ENCODE measurements at regions not wholly inside any gene's neighbourhood (a gene's known extent, or its start where the extent isn't known, plus 50 kb on each side); places are given as distances from the start of the nearest gene placed in this dataset.

GRCh38 chr1:83083589-83084224 is 915.2 kb downstream of the TTLL7 start:
- TF ChIP-seq, protein P1, sequence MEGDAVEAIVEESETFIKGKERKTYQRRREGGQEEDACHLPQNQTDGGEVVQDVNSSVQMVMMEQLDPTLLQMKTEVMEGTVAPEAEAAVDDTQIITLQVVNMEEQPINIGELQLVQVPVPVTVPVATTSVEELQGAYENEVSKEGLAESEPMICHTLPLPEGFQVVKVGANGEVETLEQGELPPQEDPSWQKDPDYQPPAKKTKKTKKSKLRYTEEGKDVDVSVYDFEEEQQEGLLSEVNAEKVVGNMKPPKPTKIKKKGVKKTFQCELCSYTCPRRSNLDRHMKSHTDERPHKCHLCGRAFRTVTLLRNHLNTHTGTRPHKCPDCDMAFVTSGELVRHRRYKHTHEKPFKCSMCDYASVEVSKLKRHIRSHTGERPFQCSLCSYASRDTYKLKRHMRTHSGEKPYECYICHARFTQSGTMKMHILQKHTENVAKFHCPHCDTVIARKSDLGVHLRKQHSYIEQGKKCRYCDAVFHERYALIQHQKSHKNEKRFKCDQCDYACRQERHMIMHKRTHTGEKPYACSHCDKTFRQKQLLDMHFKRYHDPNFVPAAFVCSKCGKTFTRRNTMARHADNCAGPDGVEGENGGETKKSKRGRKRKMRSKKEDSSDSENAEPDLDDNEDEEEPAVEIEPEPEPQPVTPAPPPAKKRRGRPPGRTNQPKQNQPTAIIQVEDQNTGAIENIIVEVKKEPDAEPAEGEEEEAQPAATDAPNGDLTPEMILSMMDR (IDR thresholded peaks at IDR 0.05; ENCODE audit: low read depth, low read length, missing control alignments), result no peak
- no peak for DNase-seq (ENCODE audit: low read depth)

DNA sequence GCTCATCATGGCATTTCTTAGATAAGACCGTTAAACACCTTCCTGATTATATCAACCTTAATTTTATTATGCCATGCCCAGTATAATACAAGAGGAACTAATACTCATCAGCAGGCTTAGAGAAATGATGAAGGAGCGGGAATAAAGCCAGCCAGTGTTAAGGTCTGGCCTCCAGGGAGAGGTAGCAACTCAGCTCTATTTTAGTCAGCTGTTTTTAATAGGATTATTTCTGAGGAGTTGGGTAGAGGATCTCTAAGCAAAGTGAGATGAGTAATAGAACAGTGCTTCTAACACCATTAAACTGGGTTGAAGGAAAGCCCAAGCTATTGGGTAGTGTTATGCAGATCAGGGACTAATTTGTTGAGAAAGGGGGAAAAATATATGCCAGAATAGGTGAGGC is 921.5 kb downstream of the TTLL7 start:
- DNase-seq (ENCODE audit: low read depth), result no peak
- TF ChIP-seq, protein P1 (IDR thresholded peaks at IDR 0.05; ENCODE audit: low read depth, low read length, missing control alignments), result no peak
- no peak overlapping the region for H3K4me3 ChIP-seq (ENCODE audit: low read depth, low read length)

More at GRCh38 chr1:83083589-83084224, 915.2 kb downstream of the TTLL7 start:
- no peak overlapping the region for H3K4me3 ChIP-seq (ENCODE audit: low read depth, low read length)

GRCh38 chr1:83075107-83075506 is 923.8 kb downstream of the TTLL7 start:
- no peak for DNase-seq (ENCODE audit: low read depth)
- TF ChIP-seq, protein P1 (IDR thresholded peaks at IDR 0.05; ENCODE audit: low read depth, low read length, missing control alignments), result no peak

DNA sequence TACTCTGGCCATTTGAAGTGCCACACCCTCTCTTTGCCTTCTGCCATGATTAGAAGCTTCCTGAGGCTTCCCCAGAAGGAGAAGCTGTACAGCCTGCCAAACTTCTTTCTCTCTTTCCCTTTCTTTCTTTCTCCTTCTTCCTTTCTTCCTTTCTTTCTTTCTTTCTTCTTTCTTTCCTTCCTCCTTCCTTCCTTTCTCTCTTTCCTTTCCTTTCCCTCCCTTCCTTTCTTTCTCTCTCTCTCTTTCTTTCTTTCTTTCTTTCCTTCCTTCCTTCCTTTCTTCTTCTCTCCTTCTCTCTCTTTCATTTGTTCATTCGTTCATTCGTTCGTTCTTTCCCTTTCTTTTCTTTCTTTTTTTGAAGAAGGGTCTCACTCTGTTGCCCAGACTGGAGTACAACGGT is 931.0 kb downstream of the TTLL7 start:
- DNase-seq (ENCODE audit: low read depth), result no peak
- no peak overlapping the region for H3K4me3 ChIP-seq (ENCODE audit: low read depth, low read length)
- TF ChIP-seq, protein P1 (IDR thresholded peaks at IDR 0.05; ENCODE audit: low read depth, low read length, missing control alignments), result no peak

More at GRCh38 chr1:83075107-83075506, 923.8 kb downstream of the TTLL7 start:
- H3K4me3 ChIP-seq (ENCODE audit: low read depth, low read length), result no peak overlapping the region

GRCh38 chr1:83065952-83066727 is 932.8 kb downstream of the TTLL7 start:
- TF ChIP-seq, protein P1 (IDR thresholded peaks at IDR 0.05; ENCODE audit: low read depth, low read length, missing control alignments), result no peak
- H3K4me3 ChIP-seq (ENCODE audit: low read depth, low read length), result no peak overlapping the region
- DNase-seq (ENCODE audit: low read depth), result no peak

DNA sequence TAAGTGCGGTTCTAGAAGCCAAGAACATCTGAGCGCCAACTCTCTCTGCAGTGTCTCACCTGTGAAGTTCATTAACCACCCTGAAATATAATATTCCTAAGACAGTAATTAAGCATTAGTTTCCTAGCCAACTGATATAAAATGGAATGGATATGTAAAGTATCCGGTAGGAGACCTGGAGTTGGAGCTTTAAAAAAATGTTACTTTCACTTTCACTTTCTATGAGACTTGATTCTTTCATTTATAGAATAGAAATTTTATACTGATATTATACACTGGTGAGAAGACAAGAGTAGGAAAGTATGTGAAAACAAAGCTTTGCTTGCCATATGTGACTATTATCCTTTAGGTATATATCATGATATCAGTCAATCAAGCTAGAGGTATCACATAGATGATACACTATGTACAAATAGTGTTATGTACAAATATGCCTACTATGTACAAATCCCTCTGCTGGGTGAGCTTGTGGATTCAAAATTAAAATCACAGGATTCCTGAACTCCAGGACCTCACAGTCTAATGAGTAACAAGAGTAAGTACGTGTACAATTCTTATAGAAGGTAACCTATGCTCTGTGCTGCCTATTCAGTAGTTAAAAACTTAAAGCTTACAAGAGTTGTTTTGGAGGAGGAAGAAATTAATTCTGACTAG is 934.2 kb downstream of the TTLL7 start:
- no peak overlapping the region for H3K4me3 ChIP-seq (ENCODE audit: low read depth, low read length)
- TF ChIP-seq, protein P1 (IDR thresholded peaks at IDR 0.05; ENCODE audit: low read depth, low read length, missing control alignments), result no peak
- no peak for DNase-seq (ENCODE audit: low read depth)

Measured in GM12864 (cell line).